ENCODE measurements at regions not wholly inside any gene's neighbourhood (a gene's known extent, or its start where the extent isn't known, plus 50 kb on each side); places are given as distances from the start of the nearest gene placed in this dataset.
A peak's percentile ranks its signal among the peaks of the same experiment; 100 is the strongest.

DNA sequence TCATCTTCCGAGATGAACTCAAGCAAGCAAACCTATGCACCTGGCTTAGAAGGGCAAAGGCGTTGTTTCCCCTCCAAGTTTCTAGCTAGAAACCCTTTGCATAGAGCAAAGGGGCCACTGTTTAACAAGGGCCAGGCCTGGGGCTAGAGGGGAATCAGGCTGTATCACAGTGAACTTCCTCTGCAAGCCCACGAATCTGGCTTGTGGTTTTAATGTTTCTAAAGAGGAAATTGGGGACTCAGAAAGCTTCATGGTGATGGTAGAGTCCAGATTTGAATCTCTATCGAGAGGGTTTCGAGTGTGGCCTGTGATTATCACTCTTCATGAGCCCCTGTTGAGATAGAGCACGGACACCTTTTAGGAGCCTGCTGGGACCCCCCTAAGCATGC, 189.9 kb downstream of the VRK1 start:
- ChIA-PET CTCF (interaction anchor here (0.6 kb wide), 1 partner anchor 17 kb away, joined by 3 read pairs; no protein-coding TSS in a partner anchor), POLR2A (no interaction called here)
- Mint-ChIP-seq H3K4me1 (ENCODE audit: low read depth) (peaks cover 21% of the 10 kb centered on the region), H3K36me3 (ENCODE audit: low read depth) (no peaks in the 10 kb centered on the region), H3K27ac (peak overlapping the region; percentile 56), H3K4me3 (no peak overlapping the region), H3K9me3 (ENCODE audit: insufficient read depth) (no peaks in the 10 kb centered on the region), H3K27me3 (ENCODE audit: low read depth) (peaks cover 5% of the 10 kb centered on the region)
- peak; percentile 47 for DNase-seq
- peak; percentile 42 for ATAC-seq

- DNase-seq (no peak), ATAC-seq (no peak)
- H3K27me3 Mint-ChIP-seq (ENCODE audit: low read depth) = peaks cover 8% of the 10 kb centered on the region
- ChIA-PET POLR2A (no interaction called here), CTCF (no interaction called here)
- H3K27ac Mint-ChIP-seq = no peak overlapping the region
- H3K9me3 Mint-ChIP-seq (ENCODE audit: insufficient read depth) = no peaks in the 10 kb centered on the region
- no peak overlapping the region for H3K4me3 Mint-ChIP-seq
- peaks cover 21% of the 10 kb centered on the region for H3K4me1 Mint-ChIP-seq (ENCODE audit: low read depth)
- no peaks in the 10 kb centered on the region for H3K36me3 Mint-ChIP-seq (ENCODE audit: low read depth)
Measured at GRCh38 chr14:96987771-96988170, 190.6 kb downstream of the VRK1 start.

DNA sequence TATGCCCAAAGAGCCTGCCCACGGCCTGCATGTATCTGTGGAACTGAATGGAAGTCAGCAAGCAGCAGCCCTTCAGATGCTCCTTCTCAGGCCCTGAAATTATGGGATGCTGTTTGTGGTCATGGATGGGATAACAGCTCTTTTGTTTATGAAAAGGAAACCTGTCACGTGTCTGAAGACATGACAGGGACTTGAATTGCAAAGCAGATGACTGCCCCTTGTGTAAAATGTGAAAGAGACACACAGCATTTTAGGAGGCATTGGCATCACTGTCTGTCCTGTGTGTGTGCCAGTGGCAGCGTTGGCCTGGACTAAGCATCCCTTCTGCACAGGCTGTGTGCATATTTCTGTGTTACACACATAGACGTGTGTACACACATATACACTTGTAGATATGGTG, 192.1 kb downstream of the VRK1 start:
- H3K9me3 Mint-ChIP-seq (ENCODE audit: insufficient read depth) = no peaks in the 10 kb centered on the region
- ChIA-PET POLR2A (no interaction called here), CTCF (no interaction called here)
- peaks cover 11% of the 10 kb centered on the region for H3K27me3 Mint-ChIP-seq (ENCODE audit: low read depth)
- ATAC-seq = no peak
- no peak overlapping the region for H3K4me3 Mint-ChIP-seq
- DNase-seq = no peak
- H3K27ac Mint-ChIP-seq = no peak overlapping the region
- H3K4me1 Mint-ChIP-seq (ENCODE audit: low read depth) = peaks cover 21% of the 10 kb centered on the region
- no peaks in the 10 kb centered on the region for H3K36me3 Mint-ChIP-seq (ENCODE audit: low read depth)

GRCh38 chr14:96991226-96991625, 194.0 kb downstream of the VRK1 start:
- Mint-ChIP-seq H3K27me3 (ENCODE audit: low read depth) (peaks cover 5% of the 10 kb centered on the region), H3K27ac (no peak overlapping the region), H3K9me3 (ENCODE audit: insufficient read depth) (no peaks in the 10 kb centered on the region), H3K4me3 (no peak overlapping the region), H3K36me3 (ENCODE audit: low read depth) (no peaks in the 10 kb centered on the region), H3K4me1 (ENCODE audit: low read depth) (peaks cover 20% of the 10 kb centered on the region)
- ChIA-PET POLR2A (no interaction called here), CTCF (no interaction called here)
- no peak for ATAC-seq
- DNase-seq = no peak

DNA sequence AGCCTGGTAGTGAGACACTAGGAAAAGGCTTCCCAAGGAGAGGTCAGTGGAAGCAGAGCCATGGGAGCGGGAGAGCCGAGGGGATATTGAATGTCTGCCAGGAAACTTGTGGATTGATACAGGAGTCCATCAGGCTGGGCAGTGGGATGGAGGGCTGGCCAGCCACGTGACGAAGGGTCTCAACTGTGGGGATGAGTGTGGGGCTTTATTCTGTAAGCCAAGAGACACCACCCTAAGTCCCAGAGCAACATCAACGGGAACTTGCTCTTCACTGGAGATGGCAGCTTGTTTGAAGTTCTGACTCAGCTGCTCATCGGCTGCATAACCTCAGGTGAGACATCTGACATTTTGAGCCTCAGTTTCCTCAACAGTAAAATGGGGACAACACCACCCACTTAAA, 197.8 kb downstream of the VRK1 start:
- DNase-seq (no peak), ATAC-seq (no peak)
- no peaks in the 10 kb centered on the region for H3K36me3 Mint-ChIP-seq (ENCODE audit: low read depth)
- no peak overlapping the region for H3K4me3 Mint-ChIP-seq
- no peak overlapping the region for H3K27ac Mint-ChIP-seq
- H3K4me1 Mint-ChIP-seq (ENCODE audit: low read depth) = no peaks in the 10 kb centered on the region
- ChIA-PET CTCF (no interaction called here), POLR2A (no interaction called here)
- peaks cover 5% of the 10 kb centered on the region for H3K27me3 Mint-ChIP-seq (ENCODE audit: low read depth)
- no peaks in the 10 kb centered on the region for H3K9me3 Mint-ChIP-seq (ENCODE audit: insufficient read depth)

DNA sequence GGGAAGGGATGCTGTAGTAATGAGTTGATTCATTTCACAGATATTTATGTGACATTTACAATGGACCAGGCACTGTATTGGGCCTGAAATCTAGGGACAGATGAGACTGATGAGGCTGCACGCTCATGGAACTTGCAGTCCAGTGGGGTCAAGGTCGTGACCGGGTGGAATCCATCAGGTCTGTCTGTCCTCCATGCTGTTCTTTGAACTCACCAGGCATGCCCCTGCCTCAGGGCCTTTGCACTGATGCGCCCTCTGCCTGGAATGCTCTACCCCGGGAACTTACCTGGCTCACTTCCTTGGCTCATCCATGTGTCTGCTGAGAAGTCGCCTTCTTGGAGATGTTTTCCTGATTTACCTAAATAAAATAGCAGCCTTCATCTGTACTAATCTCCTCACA, 200.1 kb downstream of the VRK1 start:
- DNase-seq (no peak), ATAC-seq (no peak)
- Mint-ChIP-seq H3K9me3 (ENCODE audit: insufficient read depth) (no peaks in the 10 kb centered on the region), H3K4me1 (ENCODE audit: low read depth) (no peaks in the 10 kb centered on the region), H3K27ac (no peak overlapping the region), H3K4me3 (no peak overlapping the region), H3K27me3 (ENCODE audit: low read depth) (peaks cover 5% of the 10 kb centered on the region), H3K36me3 (ENCODE audit: low read depth) (no peaks in the 10 kb centered on the region)
- CTCF ChIA-PET = no interaction called here
- POLR2A ChIA-PET = no interaction called here

DNA sequence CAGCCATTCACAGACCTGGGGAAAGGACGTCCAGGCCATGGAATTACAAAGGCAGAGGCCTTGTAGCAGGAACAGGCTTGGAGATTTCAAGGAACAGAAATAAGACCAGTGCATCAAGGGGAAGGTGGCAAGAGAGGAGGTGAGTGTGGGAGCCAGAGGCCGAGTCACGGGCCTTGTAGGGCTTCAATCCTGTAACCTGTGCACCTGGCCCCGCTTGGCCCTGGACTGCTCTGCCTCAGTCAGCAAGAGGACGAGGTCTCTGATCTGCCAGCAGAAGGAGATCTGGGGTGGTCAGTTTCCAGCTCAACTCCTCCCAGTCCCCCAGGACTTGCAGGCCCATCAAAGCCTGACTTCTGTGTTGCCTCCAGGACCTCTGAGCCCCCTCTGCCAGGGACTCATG, 200.8 kb downstream of the VRK1 start:
- H3K36me3 Mint-ChIP-seq (ENCODE audit: low read depth) = no peaks in the 10 kb centered on the region
- no peaks in the 10 kb centered on the region for H3K9me3 Mint-ChIP-seq (ENCODE audit: insufficient read depth)
- CTCF ChIA-PET = no interaction called here
- no peak overlapping the region for H3K27ac Mint-ChIP-seq
- no peak overlapping the region for H3K4me3 Mint-ChIP-seq
- ATAC-seq = no peak
- no peaks in the 10 kb centered on the region for H3K4me1 Mint-ChIP-seq (ENCODE audit: low read depth)
- POLR2A ChIA-PET = no interaction called here
- peaks cover 2% of the 10 kb centered on the region for H3K27me3 Mint-ChIP-seq (ENCODE audit: low read depth)
- DNase-seq = no peak

GRCh38 chr14:96999654-97000155, 202.5 kb downstream of the VRK1 start:
- DNase-seq = no peak
- Mint-ChIP-seq H3K9me3 (ENCODE audit: insufficient read depth) (no peaks in the 10 kb centered on the region), H3K4me1 (ENCODE audit: low read depth) (no peaks in the 10 kb centered on the region), H3K27me3 (ENCODE audit: low read depth) (no peaks in the 10 kb centered on the region), H3K36me3 (ENCODE audit: low read depth) (no peaks in the 10 kb centered on the region), H3K27ac (no peak overlapping the region), H3K4me3 (no peak overlapping the region)
- ATAC-seq = no peak
- POLR2A ChIA-PET = no interaction called here
- CTCF ChIA-PET = no interaction called here

DNA sequence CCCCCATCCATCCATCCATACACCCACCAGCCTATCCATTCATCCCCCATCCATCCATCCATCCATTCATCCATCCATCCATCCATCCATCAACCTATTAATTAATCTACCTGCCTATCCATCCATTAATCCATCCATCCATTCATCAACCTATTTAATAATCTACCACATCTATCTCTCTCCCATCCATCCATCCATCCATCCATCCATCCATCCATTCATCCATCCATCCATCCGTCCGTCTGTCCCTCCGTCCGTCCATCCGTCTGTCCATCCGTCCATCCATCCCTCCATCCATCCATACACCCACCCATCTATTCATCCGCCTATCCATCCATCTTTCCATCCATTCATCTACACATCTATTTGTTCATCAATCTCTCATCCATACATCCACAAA, 205.3 kb downstream of the VRK1 start:
- Mint-ChIP-seq H3K9me3 (ENCODE audit: insufficient read depth) (peaks cover 5% of the 10 kb centered on the region), H3K27me3 (ENCODE audit: low read depth) (no peaks in the 10 kb centered on the region), H3K36me3 (ENCODE audit: low read depth) (no peaks in the 10 kb centered on the region), H3K4me1 (ENCODE audit: low read depth) (no peaks in the 10 kb centered on the region), H3K27ac (no peak overlapping the region), H3K4me3 (no peak overlapping the region)
- ATAC-seq = no peak
- POLR2A ChIA-PET = no interaction called here
- CTCF ChIA-PET = no interaction called here
- no peak for DNase-seq

DNA sequence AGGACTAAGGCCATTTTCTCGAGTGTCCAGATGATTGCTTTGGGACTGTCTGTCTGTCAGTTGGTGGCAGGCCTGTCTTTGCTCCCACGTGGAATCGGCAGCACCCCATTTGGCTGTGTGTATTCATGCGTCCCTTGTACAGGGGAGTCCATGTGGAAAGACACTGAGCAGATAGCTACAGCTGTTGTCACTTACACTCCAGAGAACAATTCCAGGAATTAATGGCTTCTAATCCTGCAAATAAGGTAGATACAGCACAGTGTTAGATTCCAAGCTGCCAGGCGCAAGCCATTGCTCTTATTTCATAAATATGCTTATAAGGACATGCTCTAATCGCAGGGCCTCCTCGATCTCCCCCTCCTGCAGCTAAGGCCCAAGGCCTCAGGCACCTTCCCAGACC, 208.8 kb downstream of the VRK1 start:
- ChIA-PET CTCF (interaction anchor here (0.8 kb wide), 1 partner anchor 9 kb away, joined by 3 read pairs; no protein-coding TSS in a partner anchor), POLR2A (no interaction called here)
- DNase-seq (no peak), ATAC-seq (no peak)
- H3K36me3 Mint-ChIP-seq (ENCODE audit: low read depth) = no peaks in the 10 kb centered on the region
- peaks cover 6% of the 10 kb centered on the region for H3K9me3 Mint-ChIP-seq (ENCODE audit: insufficient read depth)
- no peaks in the 10 kb centered on the region for H3K4me1 Mint-ChIP-seq (ENCODE audit: low read depth)
- no peak overlapping the region for H3K27ac Mint-ChIP-seq
- peaks cover 4% of the 10 kb centered on the region for H3K27me3 Mint-ChIP-seq (ENCODE audit: low read depth)
- H3K4me3 Mint-ChIP-seq = no peak overlapping the region

DNA sequence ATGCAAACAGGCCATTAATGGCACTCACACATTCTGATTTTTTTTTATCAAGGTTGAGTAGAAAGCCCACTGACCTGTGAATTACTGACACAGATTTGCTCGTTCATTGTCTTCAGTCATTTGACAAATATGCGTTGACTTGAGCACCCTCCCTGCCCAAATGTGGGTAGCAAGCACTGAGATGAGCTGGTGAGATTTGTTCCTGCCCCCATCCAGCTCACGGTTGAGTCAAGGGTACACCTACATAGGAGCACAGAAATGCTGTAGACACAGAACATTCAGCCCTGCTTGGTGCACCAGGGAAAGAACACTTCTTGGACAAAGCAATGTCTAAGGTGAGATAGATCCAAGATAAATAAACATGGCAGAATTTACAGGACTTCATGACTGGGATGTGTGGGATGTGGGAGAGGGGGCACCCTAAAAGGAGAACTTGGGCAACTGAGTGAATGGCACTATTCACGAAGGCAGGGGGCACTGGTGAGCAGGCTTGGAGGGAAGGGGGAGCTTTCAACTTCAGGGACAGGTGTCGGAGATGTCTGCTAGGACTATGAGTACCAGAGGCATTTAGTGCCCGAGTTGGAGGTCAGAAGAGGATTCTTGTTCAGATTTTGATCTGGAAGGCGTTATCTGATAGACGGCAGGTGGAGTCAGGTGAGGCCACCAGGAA, 213.4 kb downstream of the VRK1 start:
- Mint-ChIP-seq H3K27me3 (ENCODE audit: low read depth) (peaks cover 4% of the 10 kb centered on the region), H3K27ac (no peak overlapping the region)

GRCh38 chr14:97013878-97014277, 216.7 kb downstream of the VRK1 start:
- Mint-ChIP-seq H3K36me3 (ENCODE audit: low read depth) (no peaks in the 10 kb centered on the region), H3K4me1 (ENCODE audit: low read depth) (no peaks in the 10 kb centered on the region), H3K4me3 (no peak overlapping the region), H3K27me3 (ENCODE audit: low read depth) (peaks cover 4% of the 10 kb centered on the region), H3K9me3 (ENCODE audit: insufficient read depth) (no peaks in the 10 kb centered on the region), H3K27ac (no peak overlapping the region)
- DNase-seq (no peak), ATAC-seq (no peak)
- ChIA-PET POLR2A (no interaction called here), CTCF (interaction anchor here (1.4 kb wide), 1 partner anchor 8 kb away, joined by 3 read pairs; no protein-coding TSS in a partner anchor)

More for the DNA sequence above, 213.4 kb downstream of the VRK1 start:
- no peaks in the 10 kb centered on the region for H3K36me3 Mint-ChIP-seq (ENCODE audit: low read depth)
- peaks cover 6% of the 10 kb centered on the region for H3K9me3 Mint-ChIP-seq (ENCODE audit: insufficient read depth)
- CTCF ChIA-PET = interaction anchor here (0.6 to 1.0 kb wide), 4 partner anchors 73 to 447 kb away, joined by 3 read pairs; no protein-coding TSS in a partner anchor
- POLR2A ChIA-PET = no interaction called here
- DNase-seq (no peak), ATAC-seq (no peak)
- no peaks in the 10 kb centered on the region for H3K4me1 Mint-ChIP-seq (ENCODE audit: low read depth)
- H3K4me3 Mint-ChIP-seq = no peak overlapping the region

DNA sequence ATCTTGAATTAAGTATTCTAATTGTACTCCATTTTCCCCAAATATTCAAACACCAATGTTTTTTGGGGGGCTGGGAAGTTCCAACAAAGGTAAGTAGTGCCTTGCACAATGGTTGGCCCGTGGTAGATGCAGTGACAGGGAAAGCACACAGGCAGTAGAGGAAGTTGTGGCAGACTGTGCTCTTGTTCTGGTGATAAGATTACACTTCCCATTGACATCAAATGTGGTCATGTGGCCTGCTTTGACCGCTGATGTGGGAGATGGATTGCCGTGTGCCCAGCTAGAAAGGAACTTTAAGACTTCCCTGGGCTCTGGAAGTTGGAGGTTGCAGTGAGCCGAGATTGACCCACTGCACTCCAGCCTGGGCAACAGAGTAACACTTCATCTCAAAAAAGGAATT, 223.8 kb downstream of the VRK1 start:
- H3K27ac Mint-ChIP-seq = no peak overlapping the region
- no peak for DNase-seq
- peaks cover 6% of the 10 kb centered on the region for H3K4me1 Mint-ChIP-seq (ENCODE audit: low read depth)
- no peaks in the 10 kb centered on the region for H3K9me3 Mint-ChIP-seq (ENCODE audit: insufficient read depth)
- no peak overlapping the region for H3K4me3 Mint-ChIP-seq
- no peaks in the 10 kb centered on the region for H3K36me3 Mint-ChIP-seq (ENCODE audit: low read depth)
- ATAC-seq = peak; percentile 30
- POLR2A ChIA-PET = no interaction called here
- H3K27me3 Mint-ChIP-seq (ENCODE audit: low read depth) = peaks cover 3% of the 10 kb centered on the region
- CTCF ChIA-PET = no interaction called here

All from activated CD8-positive, alpha-beta T cell treated with anti-CD3 and anti-CD28 coated beads, Interleukin-2, amount 10 ng/mL, durations not matched to agents 7 days and 5 days (primary cell).